ENCODE measurements at regions not wholly inside any gene's neighbourhood (a gene's known extent, or its start where the extent isn't known, plus 50 kb on each side); places are given as distances from the start of the nearest gene placed in this dataset.

DNA sequence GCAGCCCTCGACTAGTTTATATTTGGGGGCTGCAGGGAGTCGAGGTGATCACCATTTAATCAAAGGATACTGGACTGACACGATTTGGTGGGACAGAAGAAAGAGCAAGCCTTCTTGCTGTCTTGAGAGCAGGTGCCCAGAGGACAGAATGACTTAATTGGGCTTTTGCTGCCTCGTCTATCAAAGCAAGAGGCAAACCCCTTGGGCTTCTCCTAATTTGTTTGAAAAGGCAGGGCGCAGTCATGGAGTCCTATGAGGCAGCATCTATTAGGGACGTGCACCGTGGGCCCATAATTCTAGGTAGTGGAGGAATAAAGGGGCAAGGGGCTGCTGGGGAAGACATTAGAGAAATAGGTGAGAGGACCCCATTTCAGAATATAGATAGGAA lies 1411.3 kb downstream of the TBC1D22A start:
- DNase-seq = no peak

DNA sequence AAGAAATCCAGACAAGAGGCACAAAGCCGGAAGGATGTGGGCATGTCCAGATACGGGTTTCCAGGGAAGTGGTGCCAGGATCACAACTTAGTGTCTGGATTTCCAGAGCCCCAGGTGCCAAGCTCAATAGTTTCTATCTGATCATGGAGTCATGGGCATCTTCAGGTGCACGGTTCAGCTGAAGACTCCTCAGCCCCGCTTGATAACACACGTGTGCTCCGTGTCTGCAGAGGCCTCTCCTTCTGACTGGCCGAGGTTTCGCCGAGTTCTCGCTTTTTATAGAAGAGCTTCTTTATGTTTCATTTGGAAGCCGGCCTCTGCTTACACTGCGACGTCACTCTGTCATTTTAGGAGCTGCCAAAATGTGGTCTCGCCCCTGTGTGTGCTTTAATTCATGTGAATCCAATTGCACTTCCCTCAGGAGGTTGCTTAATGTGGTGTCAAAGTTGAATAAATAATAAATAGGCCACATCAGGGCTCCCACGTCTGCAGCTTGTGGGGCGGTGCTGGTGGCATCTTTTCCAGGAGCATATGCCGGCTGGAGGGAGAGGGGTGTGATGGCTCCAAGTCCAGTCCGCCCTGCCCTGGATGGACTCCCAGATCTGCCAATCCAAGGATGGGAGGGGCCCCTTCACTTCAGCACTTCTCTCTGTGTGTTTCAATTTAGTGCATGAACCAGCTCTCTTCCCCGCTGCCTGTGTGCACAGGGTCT lies 1410.8 kb downstream of the TBC1D22A start:
- peak; percentile 66 to 73 for DNase-seq

DNA sequence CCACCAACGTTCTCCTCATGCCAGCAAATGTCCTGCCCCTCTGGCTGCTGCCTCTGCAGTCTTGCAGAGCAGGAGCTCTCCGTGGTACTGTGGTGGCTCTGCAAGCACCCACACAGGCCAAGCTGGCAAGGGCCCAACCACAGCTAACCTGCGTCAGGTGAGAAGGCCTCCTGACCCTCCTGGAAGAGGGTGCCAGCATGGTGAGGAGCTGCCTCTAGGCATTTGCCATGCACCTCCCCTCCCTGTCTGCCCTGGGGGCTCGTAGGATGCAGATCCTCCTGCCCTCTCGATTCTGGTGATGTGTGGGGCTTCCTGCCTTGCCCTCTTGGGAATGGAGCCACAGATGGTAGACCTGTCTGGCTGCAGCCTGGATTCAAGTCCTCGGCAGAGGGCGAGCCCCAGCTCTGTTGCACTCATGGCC lies 1408.8 kb downstream of the TBC1D22A start:
- no peak for DNase-seq

DNA sequence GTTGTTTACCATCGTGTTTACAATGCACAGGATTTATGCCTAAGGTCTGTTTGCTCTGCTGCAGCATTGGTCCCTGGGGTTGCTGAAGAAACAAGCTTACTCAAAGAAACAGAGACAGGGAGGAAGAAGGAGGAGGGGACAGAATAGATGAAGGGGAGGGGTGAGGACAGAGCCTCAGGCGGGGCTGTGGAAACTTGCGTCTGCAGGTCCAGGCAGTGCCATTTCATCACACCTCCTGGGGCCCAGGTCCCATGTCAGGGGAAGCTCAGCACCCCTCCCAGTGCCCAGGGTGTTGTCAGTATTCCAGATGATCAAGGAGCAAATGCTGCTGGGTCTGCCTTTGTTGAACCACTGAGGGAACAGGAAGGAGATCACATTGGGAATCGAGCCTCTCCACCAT lies 1406.8 kb downstream of the TBC1D22A start:
- no peak for DNase-seq

DNA sequence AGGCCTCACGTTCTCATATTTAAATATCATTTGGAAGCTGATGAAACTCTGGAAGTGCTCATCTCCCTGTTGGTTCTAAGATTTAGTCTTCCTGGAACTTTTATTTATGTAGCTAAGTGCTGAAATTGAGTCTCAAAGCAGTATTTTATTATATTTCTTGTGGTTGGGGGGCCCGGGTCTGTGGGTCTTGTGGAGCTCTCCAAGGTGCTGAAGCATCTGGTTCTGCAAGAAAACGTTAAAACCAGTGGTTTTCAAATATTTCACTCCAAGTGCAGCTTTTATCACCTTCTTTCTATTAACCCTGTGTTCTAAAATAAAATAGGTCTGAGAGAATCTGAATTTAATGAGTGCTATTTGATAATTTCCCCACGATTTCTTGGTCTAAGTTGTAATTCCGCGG lies 1404.8 kb downstream of the TBC1D22A start:
- DNase-seq = no peak

DNA sequence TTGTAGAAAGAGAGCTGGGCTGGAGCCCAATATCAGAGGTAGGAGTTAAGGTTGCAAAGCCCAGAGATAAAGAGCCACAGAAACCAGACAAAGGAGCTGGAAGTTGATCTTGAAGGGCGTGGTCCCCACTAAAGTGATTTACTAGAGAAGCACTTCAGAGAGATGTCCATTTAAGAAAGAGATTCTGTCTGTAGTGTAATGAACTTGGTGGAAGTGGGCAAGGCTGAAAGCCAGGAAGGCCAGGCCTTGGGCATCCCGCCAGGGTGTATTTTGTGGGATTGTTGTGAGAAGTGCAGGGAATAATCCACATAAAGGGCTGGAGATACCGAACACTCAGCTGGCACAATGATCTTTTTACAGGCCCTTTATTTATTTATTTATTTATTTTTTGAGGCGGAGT lies 1398.8 kb downstream of the TBC1D22A start:
- no peak for DNase-seq

DNA sequence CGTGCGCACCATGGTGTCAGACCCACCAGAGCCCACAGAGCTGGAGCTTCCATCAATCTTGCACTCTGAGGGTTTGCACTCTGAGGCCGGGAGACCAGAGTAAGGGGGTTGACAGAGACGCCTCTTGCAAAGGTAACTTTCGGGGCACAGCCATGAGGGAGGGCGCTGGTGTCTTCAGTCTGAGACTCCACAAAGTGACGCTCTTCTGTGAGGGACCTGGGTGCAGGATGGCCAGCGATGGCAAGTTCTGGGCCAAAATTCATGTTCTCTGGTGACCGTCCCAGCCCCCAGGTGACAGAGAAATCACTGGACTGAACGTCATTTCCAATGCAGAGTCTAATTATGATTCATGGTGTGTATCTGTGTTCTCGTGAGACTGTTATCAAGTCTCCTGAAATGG lies 1395.2 kb downstream of the TBC1D22A start:
- no peak for DNase-seq

DNA sequence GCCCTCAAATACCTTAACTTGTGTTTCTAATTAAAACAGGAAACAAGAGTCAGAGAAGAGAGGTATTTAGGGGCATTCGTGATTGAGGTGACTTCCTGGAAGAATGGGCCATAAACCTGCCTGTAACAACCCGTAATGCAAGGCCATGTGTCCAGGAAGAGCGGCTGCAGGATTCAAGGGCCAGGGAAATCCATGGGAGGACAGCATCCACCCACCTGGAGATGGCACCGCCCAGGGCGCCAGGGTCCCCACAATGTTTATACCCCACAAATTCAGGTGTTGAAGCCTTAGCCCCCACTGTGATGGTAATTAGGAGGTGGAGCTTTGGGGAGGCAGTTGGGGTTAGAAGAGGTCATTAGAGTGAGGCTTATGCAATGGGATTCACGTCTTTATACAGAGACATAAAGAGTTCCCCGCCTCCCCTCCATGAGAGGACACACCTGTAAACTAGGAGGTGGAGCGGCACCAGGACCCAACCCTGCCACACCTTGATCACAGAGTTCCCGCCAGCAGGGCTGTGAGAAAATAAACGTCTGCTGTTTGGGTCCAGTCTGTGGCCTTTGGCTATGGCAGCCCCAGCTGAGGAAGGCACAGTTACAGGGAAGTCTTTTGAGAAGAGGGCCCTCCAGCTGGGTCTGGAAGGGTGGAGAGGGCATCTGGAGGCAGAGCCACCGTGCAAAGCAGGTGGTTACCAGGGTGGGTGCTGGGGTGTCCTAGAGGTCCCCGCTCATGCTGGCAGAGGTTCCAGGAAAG lies 1394.3 kb downstream of the TBC1D22A start:
- DNase-seq = no peak

DNA sequence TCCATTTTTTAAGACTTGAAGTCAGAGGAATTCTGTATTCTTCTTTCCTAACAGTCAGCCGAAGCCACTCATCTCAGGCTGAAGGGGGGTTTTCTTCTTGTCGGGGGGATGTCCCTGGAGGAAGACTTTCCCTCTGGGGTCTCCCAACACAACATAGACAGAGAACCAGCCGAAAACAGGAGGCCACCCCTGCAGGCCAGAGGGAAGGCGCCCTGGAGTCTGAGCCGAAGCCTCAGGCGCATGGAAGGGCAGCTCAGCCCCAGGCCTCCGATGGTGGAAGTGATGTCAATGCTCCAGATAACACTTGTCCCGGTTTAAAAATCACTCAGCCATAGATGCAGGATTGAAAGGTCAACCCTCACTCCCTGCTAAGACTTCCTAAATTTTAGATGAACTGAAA lies 1393.0 kb downstream of the TBC1D22A start:
- DNase-seq = no peak

DNA sequence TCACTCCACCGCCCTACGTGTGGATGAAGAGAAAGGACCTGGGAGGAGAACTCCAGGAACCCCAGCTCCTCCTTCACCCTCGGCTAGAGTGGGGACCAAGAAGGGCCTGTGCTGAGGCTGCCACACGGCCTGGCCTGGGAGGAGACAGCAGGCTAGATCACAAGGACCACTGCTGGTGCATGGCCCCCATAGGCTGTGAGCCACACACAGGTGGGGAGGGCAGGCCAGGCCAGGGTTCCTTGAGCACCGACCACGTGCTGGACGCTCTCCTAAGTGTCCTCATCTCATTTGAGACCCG lies 1392.4 kb downstream of the TBC1D22A start:
- no peak for DNase-seq

DNA sequence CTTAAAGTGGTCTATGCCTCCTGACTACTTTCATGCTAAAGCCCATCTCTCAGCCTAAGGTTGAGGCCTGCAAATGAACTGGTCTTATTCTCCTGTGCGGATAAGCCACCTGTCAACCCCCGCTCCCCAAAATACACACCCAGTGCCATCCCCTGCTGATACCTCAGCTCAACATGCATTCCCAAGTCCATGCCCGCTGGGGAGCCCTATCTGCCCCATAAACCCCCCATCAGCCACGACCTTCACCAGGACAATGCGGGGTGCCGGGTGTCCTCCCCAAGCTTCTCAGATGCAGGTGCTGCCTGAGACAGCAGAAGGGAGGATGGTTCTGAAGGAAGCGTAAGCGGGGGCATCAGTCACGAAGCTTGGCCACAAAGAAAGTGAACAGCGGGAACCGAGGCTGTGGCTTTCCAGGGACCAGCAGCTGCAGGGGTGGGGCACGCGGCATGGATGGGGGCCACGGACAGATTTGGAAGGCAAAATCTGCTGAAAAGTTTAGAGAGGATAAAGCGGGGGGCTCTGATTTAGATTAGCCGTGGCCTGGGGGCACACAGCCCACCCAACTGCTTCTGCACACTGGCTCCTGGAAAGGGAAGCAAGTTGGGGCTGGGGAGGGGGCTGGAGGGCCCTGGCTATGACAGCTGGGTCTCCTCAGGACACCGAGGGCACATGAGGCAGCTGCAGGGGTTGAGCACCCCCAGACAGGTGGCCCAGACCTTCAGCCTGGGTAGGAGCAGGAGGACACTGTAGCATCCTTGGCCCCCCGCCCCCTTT lies 1391.9 kb downstream of the TBC1D22A start:
- no peak for DNase-seq

DNA sequence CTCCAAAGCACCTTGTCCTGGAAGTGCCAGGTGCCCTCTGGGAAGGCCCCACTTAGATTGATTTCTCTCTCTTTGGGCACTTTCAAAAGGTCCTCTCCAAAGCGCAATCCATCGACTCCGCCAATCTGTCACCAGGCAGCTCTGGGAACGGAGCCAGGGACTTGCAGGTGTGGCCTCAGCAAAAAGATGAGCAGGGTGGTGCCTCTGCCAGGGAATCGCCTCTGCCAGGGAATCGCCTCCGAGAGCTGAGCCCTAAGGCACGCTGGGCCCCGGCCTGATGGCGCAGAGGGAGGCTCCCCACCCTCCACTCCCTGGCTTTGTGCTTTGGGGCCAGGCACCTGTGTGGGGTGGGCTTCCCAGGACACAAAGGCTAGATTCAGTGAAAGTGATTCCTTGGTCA lies 1391.3 kb downstream of the TBC1D22A start:
- peak; percentile 55 to 63 for DNase-seq

DNA sequence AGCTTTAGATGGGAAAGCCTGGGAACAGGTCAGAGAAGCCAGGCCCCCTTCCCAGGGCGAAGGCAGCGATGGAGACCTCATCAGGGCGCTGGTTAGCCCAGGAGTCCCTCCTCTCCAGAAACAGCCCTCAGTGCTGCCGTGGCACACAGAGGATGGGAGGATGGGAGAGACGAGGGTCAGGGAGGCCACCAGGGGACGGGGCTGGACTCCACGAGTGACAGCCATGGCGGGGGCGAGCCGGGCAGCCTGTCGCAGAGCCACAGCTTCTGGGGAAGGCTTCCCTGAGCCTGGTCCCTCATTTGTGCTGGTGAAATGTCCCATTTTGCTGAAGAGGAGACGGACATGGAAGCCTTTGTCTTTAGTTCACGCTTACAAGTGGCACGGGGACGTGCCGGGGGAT lies 1390.5 kb downstream of the TBC1D22A start:
- no peak for DNase-seq

DNA sequence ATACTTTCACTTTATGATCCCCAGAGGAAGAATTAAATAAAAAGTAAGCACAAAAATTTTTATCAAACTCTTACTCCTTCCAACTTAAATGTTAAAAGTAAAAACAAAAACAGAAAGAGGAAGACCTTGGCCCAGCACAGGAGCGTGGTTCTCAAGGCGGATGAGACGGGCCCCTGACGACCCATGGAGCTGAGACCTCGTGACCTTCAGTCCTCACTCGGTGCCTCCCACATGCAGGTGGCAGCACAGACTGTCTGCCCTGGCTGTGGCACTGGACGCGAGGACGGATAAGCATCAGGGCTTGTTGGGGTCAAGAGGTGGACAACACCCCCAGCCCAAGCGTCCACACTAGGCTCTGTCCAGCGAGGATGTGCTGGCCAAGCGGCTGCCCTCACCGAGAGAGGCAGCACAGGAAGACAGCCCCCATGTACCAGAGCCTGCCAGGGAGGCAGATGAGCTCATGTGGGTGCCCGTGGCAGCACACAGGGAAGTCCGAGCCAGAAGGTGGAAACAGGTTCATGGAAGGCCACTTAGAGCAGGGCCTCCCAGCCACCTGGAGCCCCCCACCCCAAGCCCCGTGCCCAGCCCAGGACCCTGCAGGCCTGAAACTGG lies 1389.8 kb downstream of the TBC1D22A start:
- no peak for DNase-seq

DNA sequence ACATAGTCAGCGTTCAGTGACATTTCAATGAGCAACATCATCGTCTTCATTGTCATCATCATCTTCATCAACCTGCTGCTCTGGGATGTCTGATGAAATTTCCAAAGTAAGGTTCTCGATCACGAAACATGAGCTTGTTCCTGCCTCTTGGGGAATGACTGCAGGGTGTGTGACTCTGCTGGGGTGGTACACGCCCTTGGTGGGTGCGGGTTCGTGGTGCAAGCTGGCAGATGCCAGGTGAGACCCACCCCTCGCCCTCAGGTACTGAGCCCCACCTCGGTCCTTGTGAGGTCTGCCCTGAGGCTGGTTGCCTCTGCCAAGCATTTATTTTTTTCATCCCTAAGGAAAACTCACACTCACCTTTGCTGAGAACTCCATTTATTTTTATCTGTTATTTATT lies 1389.2 kb downstream of the TBC1D22A start:
- DNase-seq = no peak

DNA sequence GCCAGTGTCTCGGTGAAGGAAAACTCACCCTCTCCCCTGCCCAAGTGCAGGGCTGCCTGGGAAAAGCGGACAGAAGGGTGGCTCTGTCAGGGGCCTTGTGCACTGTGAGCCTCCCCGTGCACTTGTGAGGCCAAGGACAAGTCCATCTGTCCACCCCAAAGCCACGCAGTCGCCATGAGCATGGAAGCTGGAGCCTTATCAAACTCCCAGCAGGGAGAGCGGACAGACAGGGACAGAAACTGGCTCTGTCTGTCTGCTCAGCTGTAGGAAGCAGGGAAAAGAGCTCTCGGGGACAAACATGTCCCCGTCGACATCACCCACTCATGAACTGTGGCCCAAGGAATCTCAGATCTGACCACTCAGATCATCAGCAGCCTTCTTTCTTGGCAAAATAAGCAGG lies 1385.4 kb downstream of the TBC1D22A start:
- no peak for DNase-seq

DNA sequence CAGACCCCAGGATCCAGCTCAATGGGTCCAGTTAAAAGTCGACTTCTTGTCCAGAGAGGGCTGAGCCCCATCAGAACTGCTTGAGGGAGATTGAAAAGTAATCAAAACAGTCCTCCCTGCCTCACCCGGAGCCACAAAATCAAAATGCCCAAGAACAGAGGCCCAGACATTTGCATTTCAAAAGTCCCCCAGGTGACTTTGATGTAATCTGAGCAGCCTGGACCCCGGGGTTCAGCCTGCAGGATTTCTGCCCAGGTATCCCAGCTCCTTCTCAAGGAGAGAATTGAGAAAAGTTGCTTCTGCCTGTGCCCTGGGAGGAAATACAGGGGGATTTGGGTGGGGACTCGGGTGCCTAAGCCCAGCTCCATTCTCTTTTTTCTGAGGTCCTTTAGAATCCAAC lies 1385.0 kb downstream of the TBC1D22A start:
- no peak for DNase-seq

DNA sequence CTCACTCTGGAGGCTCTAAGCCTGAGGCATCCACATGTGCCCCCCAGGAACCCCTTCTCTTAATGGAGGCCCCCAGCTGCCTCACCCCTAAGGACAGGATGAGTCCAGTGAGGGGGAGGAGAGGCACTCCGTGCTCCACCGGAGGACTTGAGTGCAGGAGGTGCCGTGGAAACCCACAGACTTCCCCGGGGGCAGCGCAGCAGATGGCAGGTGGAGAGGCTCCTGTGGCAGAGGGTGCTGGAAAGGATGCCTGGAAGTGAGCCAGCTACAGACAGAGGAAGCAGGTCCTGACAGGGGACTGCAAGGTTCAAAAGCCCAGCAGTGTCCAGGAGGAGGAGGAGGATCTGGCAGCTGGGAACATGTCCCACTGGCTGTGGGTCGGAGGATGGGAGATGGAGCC lies 1384.0 kb downstream of the TBC1D22A start:
- no peak for DNase-seq

DNA sequence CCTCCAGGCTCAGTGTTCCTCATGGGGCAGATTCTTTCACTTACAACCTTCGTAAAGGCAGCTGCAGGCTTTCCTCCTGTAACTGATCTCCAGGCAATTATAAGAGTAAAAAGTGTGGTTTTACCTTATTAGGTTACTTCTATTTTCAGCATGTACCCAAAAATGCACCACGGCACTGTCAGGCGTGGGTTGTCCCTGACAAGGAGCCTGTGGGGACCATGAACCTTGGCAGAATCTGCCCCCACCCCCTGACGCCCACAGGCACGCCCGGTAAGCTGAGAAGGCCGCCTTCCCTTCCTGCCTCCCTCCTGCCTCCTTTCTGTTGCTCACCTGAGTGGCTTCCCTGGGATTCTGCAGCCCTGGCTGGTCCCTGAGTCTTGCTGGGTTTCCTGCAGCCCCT lies 1383.3 kb downstream of the TBC1D22A start:
- no peak for DNase-seq

DNA sequence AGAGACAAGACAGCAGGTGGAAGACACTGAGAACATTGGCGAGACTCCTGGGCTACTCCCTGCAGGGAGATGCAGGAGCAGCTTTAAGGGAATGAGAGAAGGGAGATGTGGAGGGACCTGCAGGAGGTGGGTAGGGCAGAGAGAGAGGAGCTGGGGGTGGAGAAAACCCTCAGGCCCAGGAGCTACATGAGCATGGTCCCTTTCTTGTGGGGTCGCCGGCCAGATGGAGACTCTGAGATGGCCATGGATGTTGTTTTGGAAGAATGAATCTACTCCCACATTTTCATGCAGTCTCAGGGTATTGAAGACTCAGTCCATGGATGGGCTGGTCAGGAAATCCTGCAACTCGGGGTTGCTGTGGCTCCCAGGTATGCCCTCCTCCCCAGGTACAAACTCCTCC lies 1381.9 kb downstream of the TBC1D22A start:
- no peak for DNase-seq

DNA sequence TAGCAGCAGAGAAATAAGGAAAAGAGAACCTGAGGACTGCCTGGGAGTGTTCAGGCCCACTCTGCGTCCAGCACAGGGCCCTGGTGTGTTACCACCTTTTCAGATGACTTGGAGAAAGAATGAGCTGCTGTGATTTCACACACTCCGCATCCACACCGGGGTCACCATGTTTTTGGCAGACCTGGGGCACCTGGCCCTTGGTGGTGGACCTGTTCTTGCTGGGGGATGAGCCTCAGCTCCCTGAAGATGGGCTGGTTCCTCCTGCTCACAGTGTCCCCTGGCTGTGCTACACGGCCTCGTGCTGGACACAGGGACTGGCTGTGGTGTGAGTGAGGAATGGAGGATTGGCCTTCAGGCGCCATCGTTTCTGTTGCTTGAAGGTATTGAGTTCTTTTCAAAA lies 1381.4 kb downstream of the TBC1D22A start:
- DNase-seq = no peak

DNA sequence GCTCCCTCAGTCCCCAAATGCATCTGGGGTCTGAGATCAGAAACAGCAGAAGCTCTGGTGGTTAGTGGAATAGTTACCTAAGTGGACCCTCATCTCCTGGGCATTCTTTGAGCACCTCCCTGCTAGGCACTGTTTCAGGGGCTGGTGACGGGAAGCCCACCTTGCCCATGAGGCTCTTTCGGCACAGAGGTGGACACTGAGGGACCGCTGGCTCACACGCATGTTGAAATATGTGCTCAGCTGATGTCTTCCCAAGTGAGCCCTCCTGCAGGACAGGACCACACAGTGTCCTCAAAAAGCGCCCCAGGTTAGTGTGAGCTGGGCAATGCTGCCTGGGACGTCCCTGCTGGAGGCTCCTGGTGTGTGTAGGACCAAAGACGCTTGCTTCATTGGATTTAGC lies 1379.9 kb downstream of the TBC1D22A start:
- DNase-seq = no peak

DNA sequence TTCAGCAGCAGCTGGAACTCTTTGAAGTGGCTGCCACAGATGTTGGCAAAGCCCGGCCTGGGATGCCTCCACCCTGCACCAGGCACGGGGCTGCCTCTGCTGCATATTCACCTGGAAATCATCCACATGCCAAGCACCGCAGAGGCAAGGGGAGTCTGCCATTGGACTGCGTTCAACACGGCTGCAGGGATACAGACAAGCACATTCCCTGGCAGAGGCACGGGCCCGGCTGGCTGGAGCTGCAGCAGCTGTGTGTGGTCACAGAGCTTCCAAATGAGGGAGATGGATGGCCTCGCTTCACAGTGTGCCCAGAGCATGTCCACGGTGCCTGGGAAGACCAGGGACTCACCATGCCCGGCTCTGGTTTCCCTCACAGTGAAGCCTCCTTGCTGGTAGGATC lies 1378.9 kb downstream of the TBC1D22A start:
- no peak for DNase-seq
